Keratinocyte (primary cell): ENCODE measurements at regions not wholly inside any gene's neighbourhood (a gene's known extent, or its start where the extent isn't known, plus 50 kb on each side); places are given as distances from the start of the nearest gene placed in this dataset.

Source experiments
- DNase-seq: peaks from one replicate; pipeline ENCODE4 v3.0.0-alpha.2; 2011; ENCODE audit warnings: low read depth, missing footprints, low spot score
- FAIRE-seq: peaks from 2 replicates; lab custom pipeline; 2011; peaks lifted over from hg19 to GRCh38; lab: Jason Lieb, UNC
- H2AFZ ChIP-seq: 2 replicates; pipeline ENCODE4 v1.6.0; 2012; ENCODE audit warnings: low read length, control low read depth, inconsistent platforms; ENCODE audit not compliant: control insufficient read depth
- H3K27ac ChIP-seq: 2 replicates; pipeline ENCODE4 v1.5.1; 2011; ENCODE audit warnings: low read length; ENCODE audit not compliant: control insufficient read depth, insufficient read depth
- H3K27me3 ChIP-seq: 3 replicates; pipeline ENCODE4 v1.6.0; 2011; ENCODE audit warnings: low read length; ENCODE audit not compliant: control insufficient read depth, insufficient read depth; ENCODE audit errors: extremely low read depth
- H3K36me3 ChIP-seq, 2 experiments: 2 replicates in 1 of 2; 3 replicates in 1 of 2; pipeline ENCODE4 v1.5.1; 2011; ENCODE audit warnings: low read length in 2 of 2, mild to moderate bottlenecking in 1 of 2; ENCODE audit not compliant: control insufficient read depth in 2 of 2, insufficient read depth in 2 of 2; ENCODE audit errors: extremely low read depth in 1 of 2
- H3K4me1 ChIP-seq: 3 replicates; pipeline ENCODE4 v1.5.1; 2011; ENCODE audit warnings: low read length; ENCODE audit not compliant: control insufficient read depth, insufficient read depth; ENCODE audit errors: extremely low read depth
- H3K4me2 ChIP-seq: 3 replicates; pipeline ENCODE4 v1.6.0; 2011; ENCODE audit warnings: low read depth, low read length; ENCODE audit not compliant: control insufficient read depth, insufficient read depth; ENCODE audit errors: extremely low read depth
- H3K4me3 ChIP-seq, 3 experiments: fragments of 200-600 bp in 1 of 3; sonication (generic) in 1 of 3; 2 replicates in 2 of 3; 3 replicates in 1 of 3; pipeline ENCODE4 v1.5.1; 2011 to 2016; ENCODE audit warnings: low read length in 3 of 3, mild to moderate bottlenecking in 3 of 3, control low read depth in 2 of 3, inconsistent platforms in 1 of 3, low read depth in 1 of 3, mixed read lengths in 1 of 3, mixed run types in 1 of 3, moderate library complexity in 1 of 3; ENCODE audit not compliant: control insufficient read depth in 2 of 3, insufficient read depth in 2 of 3; ENCODE audit errors: extremely low read depth in 1 of 3
- H3K79me2 ChIP-seq: 2 replicates; pipeline ENCODE4 v1.6.0; 2012; ENCODE audit warnings: low read length; ENCODE audit not compliant: control insufficient read depth, insufficient read depth
- H3K9ac ChIP-seq: 3 replicates; pipeline ENCODE4 v1.6.0; 2011; ENCODE audit warnings: low read length; ENCODE audit not compliant: control insufficient read depth, insufficient read depth; ENCODE audit errors: extremely low read depth
- H3K9me1 ChIP-seq: 3 replicates; pipeline ENCODE4 v1.6.0; 2011; ENCODE audit warnings: low read length; ENCODE audit not compliant: control insufficient read depth, insufficient read depth; ENCODE audit errors: extremely low read depth
- H3K9me3 ChIP-seq: 2 replicates; pipeline ENCODE4 v1.5.1; 2012; ENCODE audit warnings: low read depth, low read length; ENCODE audit not compliant: control insufficient read depth
- H4K20me1 ChIP-seq: 3 replicates; pipeline ENCODE4 v1.6.0; 2011; ENCODE audit warnings: low read length; ENCODE audit not compliant: control insufficient read depth, insufficient read depth; ENCODE audit errors: extremely low read depth
- EZH2 ChIP-seq: IDR thresholded peaks from one replicate; pipeline ENCODE4 v1.6.1; 2012; ENCODE audit warnings: inconsistent platforms, mild to moderate bottlenecking, low read length, moderate library complexity
- dilution Hi-C: fragments of 300-500 bp; cut with MboI; formaldehyde crosslinking; loops from one replicate; pipeline ENCODE4 v1.7.0; 2020; ENCODE audit warnings: low sequenced_read_pairs; ENCODE audit not compliant: extremely low pct_ligation_motif_present
- TF ChIP-seq, protein P1 (sequence below), 3 experiments: IDR thresholded peaks in 1 of 3; conservative IDR thresholded peaks in 1 of 3; optimal IDR thresholded peaks in 1 of 3; 2 replicates in 2 of 3; 3 replicates in 1 of 3; pipeline versions ENCODE3 to v1.5.1; 2011; ENCODE audit warnings: low read length in 3 of 3, mild to moderate bottlenecking in 3 of 3, moderate library complexity in 2 of 3, control low read depth in 1 of 3, inconsistent platforms in 1 of 3; ENCODE audit not compliant: insufficient read depth in 2 of 3; ENCODE audit errors: extremely low read depth in 1 of 3

DNA sequence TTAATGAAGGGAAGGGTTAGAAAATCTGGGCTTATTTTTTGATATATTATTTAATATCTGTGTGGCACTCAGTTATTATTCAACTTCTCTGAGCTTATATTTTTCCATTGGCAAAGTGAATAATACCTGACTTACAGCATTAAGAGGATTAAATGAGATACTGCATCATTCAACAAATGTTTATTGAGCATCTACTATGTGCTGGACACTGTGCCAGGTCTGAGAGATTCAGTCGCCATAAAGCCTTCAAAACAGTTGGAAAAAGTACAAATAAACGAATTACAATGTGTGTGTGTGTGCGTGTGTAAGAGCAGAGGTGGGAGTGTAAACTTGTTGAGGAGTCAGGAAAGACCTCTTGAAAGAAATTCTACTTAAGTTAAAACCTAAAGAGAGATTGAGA, 87.9 kb upstream of the CD53 start:
- dilution Hi-C loops: no loop called here
- Histone ChIP-seq H4K20me1 (no peaks in the 10 kb centered on the region), H3K79me2 (no peaks in the 10 kb centered on the region), H3K9me3 (no peaks in the 10 kb centered on the region), H3K4me2 (no peak overlapping the region), H3K27me3 (no peaks in the 10 kb centered on the region), H3K36me3 (no peaks in the 10 kb centered on the region), H3K4me1 (peaks cover 10% of the 10 kb centered on the region), H2AFZ (no peak overlapping the region), H3K4me3 (no peak overlapping the region), H3K9ac (no peak overlapping the region), H3K9me1 (no peaks in the 10 kb centered on the region), H3K27ac (no peak overlapping the region)
- TF ChIP-seq, protein P1, sequence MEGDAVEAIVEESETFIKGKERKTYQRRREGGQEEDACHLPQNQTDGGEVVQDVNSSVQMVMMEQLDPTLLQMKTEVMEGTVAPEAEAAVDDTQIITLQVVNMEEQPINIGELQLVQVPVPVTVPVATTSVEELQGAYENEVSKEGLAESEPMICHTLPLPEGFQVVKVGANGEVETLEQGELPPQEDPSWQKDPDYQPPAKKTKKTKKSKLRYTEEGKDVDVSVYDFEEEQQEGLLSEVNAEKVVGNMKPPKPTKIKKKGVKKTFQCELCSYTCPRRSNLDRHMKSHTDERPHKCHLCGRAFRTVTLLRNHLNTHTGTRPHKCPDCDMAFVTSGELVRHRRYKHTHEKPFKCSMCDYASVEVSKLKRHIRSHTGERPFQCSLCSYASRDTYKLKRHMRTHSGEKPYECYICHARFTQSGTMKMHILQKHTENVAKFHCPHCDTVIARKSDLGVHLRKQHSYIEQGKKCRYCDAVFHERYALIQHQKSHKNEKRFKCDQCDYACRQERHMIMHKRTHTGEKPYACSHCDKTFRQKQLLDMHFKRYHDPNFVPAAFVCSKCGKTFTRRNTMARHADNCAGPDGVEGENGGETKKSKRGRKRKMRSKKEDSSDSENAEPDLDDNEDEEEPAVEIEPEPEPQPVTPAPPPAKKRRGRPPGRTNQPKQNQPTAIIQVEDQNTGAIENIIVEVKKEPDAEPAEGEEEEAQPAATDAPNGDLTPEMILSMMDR (optimal IDR thresholded peaks at IDR 0.05 in 1 of 3, IDR thresholded peaks at IDR 0.05 in 1 of 3, conservative IDR thresholded peaks at IDR 0.05 in 1 of 3; ENCODE audit: extremely low read depth in 1 of 3, insufficient read depth in 2 of 3, low read length in 3 of 3): no peak
- TF ChIP-seq EZH2: no peak
- FAIRE-seq (no peak), DNase-seq (no peak)

DNA sequence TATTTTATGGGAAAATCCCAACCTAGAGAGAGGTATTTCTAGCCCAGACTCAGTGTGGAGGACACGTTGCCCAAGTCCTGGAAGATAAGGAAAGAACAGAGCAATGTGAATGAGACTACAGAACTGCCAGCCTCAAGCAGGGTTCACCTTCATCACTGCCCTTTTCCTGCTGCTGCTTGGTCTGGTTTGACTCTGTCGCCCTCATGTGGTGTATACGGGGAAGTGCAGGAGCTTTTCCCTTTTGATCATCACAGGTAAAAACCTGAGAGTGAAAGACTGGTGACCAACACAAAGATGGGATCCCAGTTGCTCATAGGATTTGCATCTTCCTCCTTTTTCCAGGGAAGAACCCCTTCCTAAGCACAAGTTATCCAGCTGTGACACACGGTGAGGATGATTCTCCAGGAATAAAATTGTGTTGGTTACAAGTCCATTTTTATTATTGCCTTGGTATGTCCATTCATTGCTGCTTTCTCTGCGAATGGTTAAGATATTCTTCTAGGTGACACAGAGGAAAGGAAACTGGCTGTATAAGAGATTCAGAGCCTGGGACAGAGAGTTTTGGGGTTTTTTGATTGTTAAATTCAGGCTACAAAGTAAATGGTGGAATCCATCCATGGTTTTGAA, 89.5 kb upstream of the CD53 start:
- FAIRE-seq (peak; percentile 90), DNase-seq (peak; percentile 28)
- H3K9me3 ChIP-seq: no peaks in the 10 kb centered on the region

More for the DNA sequence above, 89.5 kb upstream of the CD53 start:
- dilution Hi-C loops: no loop called here
- peaks cover 10% of the 10 kb centered on the region for H3K4me1 ChIP-seq
- H3K4me3 ChIP-seq: no peak overlapping the region
- TF ChIP-seq EZH2: no peak
- TF ChIP-seq, protein P1 (optimal IDR thresholded peaks at IDR 0.05 in 1 of 3, IDR thresholded peaks at IDR 0.05 in 1 of 3, conservative IDR thresholded peaks at IDR 0.05 in 1 of 3; ENCODE audit: extremely low read depth in 1 of 3, insufficient read depth in 2 of 3, low read length in 3 of 3): peak; percentile 90 to 99 (median 97)
- H3K9me1 ChIP-seq: no peaks in the 10 kb centered on the region
- no peaks in the 10 kb centered on the region for H3K27me3 ChIP-seq
- H4K20me1 ChIP-seq: no peaks in the 10 kb centered on the region
- no peak overlapping the region for H3K27ac ChIP-seq
- no peaks in the 10 kb centered on the region for H3K36me3 ChIP-seq
- no peak overlapping the region for H2AFZ ChIP-seq
- H3K4me2 ChIP-seq: no peak overlapping the region
- no peak overlapping the region for H3K9ac ChIP-seq
- no peaks in the 10 kb centered on the region for H3K79me2 ChIP-seq
